Loucy (cell line): ENCODE measurements at regions not wholly inside any gene's neighbourhood (a gene's known extent, or its start where the extent isn't known, plus 50 kb on each side); places are given as distances from the start of the nearest gene placed in this dataset.

ENCODE experiments used
- H2AFZ ChIP-seq: fragments of 200-600 bp; sonication (generic); 2 replicates; pipeline ENCODE4 v1.6.0; 2016; ENCODE audit warnings: antibody characterized with exemption, mild to moderate bottlenecking, low read length, moderate library complexity
- H3F3A ChIP-seq: fragments of 200-600 bp; 2 replicates; pipeline ENCODE4 v1.6.0; 2016; ENCODE audit warnings: antibody characterized with exemption, low read depth, mild to moderate bottlenecking
- H3K27me3 ChIP-seq: fragments of 200-600 bp; sonication (generic); 2 replicates; pipeline ENCODE4 v1.6.1; 2014; ENCODE audit warnings: low read length, mild to moderate bottlenecking; ENCODE audit not compliant: insufficient read depth, poor library complexity, severe bottlenecking
- H3K36me3 ChIP-seq: fragments of 200-600 bp; sonication (generic); 2 replicates; pipeline ENCODE4 v1.6.1; 2016; ENCODE audit warnings: low read length; ENCODE audit not compliant: insufficient read depth
- H3K4me1 ChIP-seq: fragments of 200-600 bp; sonication (generic); 2 replicates; pipeline ENCODE4 v1.5.1; 2014; ENCODE audit warnings: low read length, mild to moderate bottlenecking; ENCODE audit not compliant: insufficient read depth, poor library complexity, severe bottlenecking
- H3K4me2 ChIP-seq: fragments of 200-600 bp; sonication (generic); 2 replicates; pipeline ENCODE4 v1.6.0; 2014; ENCODE audit warnings: antibody characterized with exemption, low read length, low read depth, mild to moderate bottlenecking; ENCODE audit not compliant: poor library complexity, severe bottlenecking
- H3K4me3 ChIP-seq: fragments of 200-600 bp; sonication (generic); 2 replicates; pipeline ENCODE4 v1.5.1; 2014; ENCODE audit warnings: low read length, mild to moderate bottlenecking, mixed read lengths; ENCODE audit not compliant: poor library complexity, severe bottlenecking
- H3K79me2 ChIP-seq: fragments of 200-600 bp; sonication (generic); 2 replicates; pipeline ENCODE4 v1.6.1; 2014; ENCODE audit warnings: low read length; ENCODE audit not compliant: insufficient read depth
- H3K9ac ChIP-seq: fragments of 200-600 bp; sonication (generic); 2 replicates; pipeline ENCODE4 v1.6.0; 2014; ENCODE audit warnings: mild to moderate bottlenecking, low read depth, low read length, moderate library complexity; ENCODE audit not compliant: poor library complexity, severe bottlenecking
- H3K9me2 ChIP-seq: fragments of 200-600 bp; sonication (generic); replicated peaks from 2 replicates; pipeline ENCODE4 v1.6.1; 2016; ENCODE audit warnings: low read depth, low read length, mixed read lengths
- H3K9me3 ChIP-seq: fragments of 200-600 bp; sonication (generic); 2 replicates; pipeline ENCODE4 v1.6.1; 2014; ENCODE audit warnings: mild to moderate bottlenecking, antibody characterized with exemption, low read length, low read depth; ENCODE audit not compliant: insufficient read depth
- H4K20me1 ChIP-seq: fragments of 200-600 bp; sonication (generic); 2 replicates; pipeline ENCODE4 v1.6.0; 2014; ENCODE audit warnings: antibody characterized with exemption, low read length, mild to moderate bottlenecking; ENCODE audit not compliant: insufficient read depth, poor library complexity, severe bottlenecking
- CTCF ChIP-seq: fragments of 200-600 bp; sonication (generic); conservative IDR thresholded peaks from 2 replicates; pipeline ENCODE4 v1.5.1; 2014; ENCODE audit warnings: mild to moderate bottlenecking, antibody characterized with exemption, low read length
- EZH2phosphoT487 ChIP-seq: fragments of 200-600 bp; IDR thresholded peaks from 2 replicates; pipeline ENCODE4 v1.6.1; 2018; ENCODE audit warnings: antibody characterized with exemption, mild to moderate bottlenecking, moderate library complexity, borderline replicate concordance

DNA sequence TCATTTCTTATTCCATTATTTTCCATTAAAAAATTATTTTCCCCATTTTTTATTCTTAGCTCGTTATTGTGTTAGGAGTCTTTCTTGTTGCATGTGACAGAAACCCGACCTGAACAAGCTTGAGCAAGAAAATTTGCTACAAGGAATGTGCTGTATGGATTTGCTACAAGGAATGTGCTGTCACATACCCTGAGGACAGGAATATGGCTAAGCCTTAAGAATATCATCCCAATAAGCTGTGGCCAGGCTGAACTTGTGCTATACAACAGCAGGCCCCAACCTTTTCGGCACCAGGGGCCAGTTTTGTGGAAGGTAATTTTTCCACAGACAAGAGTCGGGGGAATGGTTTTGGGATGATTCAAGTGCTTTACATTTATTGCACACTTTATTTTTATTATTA lies 114.0 kb downstream of the TRMT11 start:
- Histone ChIP-seq H3K9ac (no peak overlapping the region), H3K4me2 (no peak overlapping the region), H3K4me1 (no peaks in the 10 kb centered on the region), H3F3A (no peaks in the 10 kb centered on the region), H3K36me3 (no peaks in the 10 kb centered on the region), H3K9me2 (no peaks in the 10 kb centered on the region), H3K9me3 (no peaks in the 10 kb centered on the region), H3K79me2 (no peaks in the 10 kb centered on the region), H3K27me3 (no peaks in the 10 kb centered on the region), H2AFZ (no peak overlapping the region), H4K20me1 (no peaks in the 10 kb centered on the region), H3K4me3 (no peak overlapping the region)
- TF ChIP-seq EZH2phosphoT487 (no peak), CTCF (no peak)

DNA sequence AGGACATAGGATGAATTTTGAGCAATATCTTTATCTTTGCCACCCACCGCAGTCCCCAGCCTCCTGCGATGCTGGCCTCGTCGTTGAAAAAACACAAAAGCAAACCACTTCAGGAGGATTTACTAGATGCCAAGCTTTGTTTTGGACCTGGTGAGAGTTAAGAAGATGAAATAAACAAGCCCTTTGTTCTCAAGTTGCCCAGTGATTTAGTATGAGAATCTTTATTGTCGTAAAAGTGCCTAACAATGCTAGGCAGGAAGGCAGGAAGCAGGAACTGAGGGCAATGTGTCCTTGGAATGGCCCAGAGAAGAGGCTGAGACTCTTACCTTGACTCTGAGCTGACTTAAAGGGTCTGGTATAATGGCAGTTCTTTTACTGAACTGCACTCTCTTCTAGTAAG lies 116.0 kb downstream of the TRMT11 start:
- no peak overlapping the region for H3K4me2 ChIP-seq
- H3K36me3 ChIP-seq = no peaks in the 10 kb centered on the region
- no peaks in the 10 kb centered on the region for H3F3A ChIP-seq
- no peaks in the 10 kb centered on the region for H3K4me1 ChIP-seq
- no peak overlapping the region for H3K4me3 ChIP-seq
- no peak overlapping the region for H2AFZ ChIP-seq
- H4K20me1 ChIP-seq = no peaks in the 10 kb centered on the region
- H3K9me2 ChIP-seq = no peaks in the 10 kb centered on the region
- no peaks in the 10 kb centered on the region for H3K27me3 ChIP-seq
- no peak for TF ChIP-seq EZH2phosphoT487
- no peaks in the 10 kb centered on the region for H3K79me2 ChIP-seq
- no peaks in the 10 kb centered on the region for H3K9me3 ChIP-seq
- H3K9ac ChIP-seq = no peak overlapping the region

- no peak overlapping the region for H3K9ac ChIP-seq
- no peak overlapping the region for H3K4me2 ChIP-seq
- H3K4me1 ChIP-seq = no peaks in the 10 kb centered on the region
- H4K20me1 ChIP-seq = no peaks in the 10 kb centered on the region
- H3K4me3 ChIP-seq = no peak overlapping the region
- no peaks in the 10 kb centered on the region for H3K79me2 ChIP-seq
- H3K9me2 ChIP-seq = no peaks in the 10 kb centered on the region
- no peaks in the 10 kb centered on the region for H3K36me3 ChIP-seq
- no peaks in the 10 kb centered on the region for H3F3A ChIP-seq
- TF ChIP-seq EZH2phosphoT487 (no peak), CTCF (no peak)
- H3K27me3 ChIP-seq = no peaks in the 10 kb centered on the region
- no peak overlapping the region for H2AFZ ChIP-seq
- no peaks in the 10 kb centered on the region for H3K9me3 ChIP-seq
Observed at GRCh38 chr6:126103993-126104392, 117.7 kb downstream of the TRMT11 start.

GRCh38 chr6:126107475-126108166 lies 121.3 kb downstream of the TRMT11 start:
- no peak for TF ChIP-seq EZH2phosphoT487
- TF ChIP-seq CTCF = no peak
- Histone ChIP-seq H3F3A (no peaks in the 10 kb centered on the region), H4K20me1 (no peaks in the 10 kb centered on the region), H3K9me3 (no peaks in the 10 kb centered on the region), H3K9ac (no peak overlapping the region), H3K36me3 (no peaks in the 10 kb centered on the region), H2AFZ (no peak overlapping the region), H3K4me3 (no peak overlapping the region), H3K4me1 (no peaks in the 10 kb centered on the region), H3K4me2 (no peak overlapping the region), H3K79me2 (no peaks in the 10 kb centered on the region), H3K9me2 (no peaks in the 10 kb centered on the region), H3K27me3 (no peaks in the 10 kb centered on the region)
